PC-3 (cell line): ENCODE measurements at regions not wholly inside any gene's neighbourhood (a gene's known extent, or its start where the extent isn't known, plus 50 kb on each side); places are given as distances from the start of the nearest gene placed in this dataset.

Experiments used
- EZH2 ChIP-seq: fragments of 300-600 bp; sonication (generic); IDR thresholded peaks from one replicate; pipeline ENCODE4 v1.6.1; 2017; ENCODE audit warnings: antibody characterized with exemption, mild to moderate bottlenecking, low read length; ENCODE audit not compliant: unreplicated experiment
- TF ChIP-seq, protein P1 (sequence below): fragments of 300-600 bp; sonication (generic); conservative IDR thresholded peaks from 2 replicates; pipeline ENCODE4 v1.5.1; 2017; ENCODE audit warnings: antibody characterized with exemption, low read depth, mild to moderate bottlenecking, low read length

DNA sequence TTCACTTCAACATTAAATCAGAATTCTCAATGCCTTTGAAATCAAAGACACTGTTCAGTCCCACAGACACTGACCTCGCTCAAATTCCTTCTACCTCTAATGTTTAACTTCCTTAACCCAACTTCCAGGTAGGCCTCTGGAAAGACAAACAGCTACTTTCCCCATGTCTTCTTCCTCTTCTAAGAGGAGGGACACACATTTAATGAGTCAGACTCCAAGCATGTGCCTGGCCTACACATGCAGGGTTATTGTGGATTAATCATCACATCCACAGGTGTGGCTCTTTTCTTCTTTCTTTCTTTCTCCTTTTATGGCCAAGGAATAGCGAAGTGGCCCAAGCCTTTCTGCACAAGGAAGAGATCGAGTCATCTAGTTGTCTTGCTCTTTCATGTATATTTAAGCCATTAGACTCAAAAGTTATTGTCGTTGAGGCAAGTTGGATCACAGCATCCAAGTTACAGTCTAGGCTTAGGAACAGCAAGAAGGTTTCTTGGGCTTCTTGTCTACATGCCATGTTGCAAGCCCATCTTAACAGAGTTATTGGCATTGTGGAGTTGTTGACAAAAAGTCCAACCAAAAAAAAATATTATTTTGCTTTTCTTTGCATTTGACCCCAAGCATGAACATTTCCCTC, 387.8 kb downstream of the IRS1 start:
- TF ChIP-seq, protein P1, sequence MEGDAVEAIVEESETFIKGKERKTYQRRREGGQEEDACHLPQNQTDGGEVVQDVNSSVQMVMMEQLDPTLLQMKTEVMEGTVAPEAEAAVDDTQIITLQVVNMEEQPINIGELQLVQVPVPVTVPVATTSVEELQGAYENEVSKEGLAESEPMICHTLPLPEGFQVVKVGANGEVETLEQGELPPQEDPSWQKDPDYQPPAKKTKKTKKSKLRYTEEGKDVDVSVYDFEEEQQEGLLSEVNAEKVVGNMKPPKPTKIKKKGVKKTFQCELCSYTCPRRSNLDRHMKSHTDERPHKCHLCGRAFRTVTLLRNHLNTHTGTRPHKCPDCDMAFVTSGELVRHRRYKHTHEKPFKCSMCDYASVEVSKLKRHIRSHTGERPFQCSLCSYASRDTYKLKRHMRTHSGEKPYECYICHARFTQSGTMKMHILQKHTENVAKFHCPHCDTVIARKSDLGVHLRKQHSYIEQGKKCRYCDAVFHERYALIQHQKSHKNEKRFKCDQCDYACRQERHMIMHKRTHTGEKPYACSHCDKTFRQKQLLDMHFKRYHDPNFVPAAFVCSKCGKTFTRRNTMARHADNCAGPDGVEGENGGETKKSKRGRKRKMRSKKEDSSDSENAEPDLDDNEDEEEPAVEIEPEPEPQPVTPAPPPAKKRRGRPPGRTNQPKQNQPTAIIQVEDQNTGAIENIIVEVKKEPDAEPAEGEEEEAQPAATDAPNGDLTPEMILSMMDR, result no peak
- TF ChIP-seq EZH2, result no peak
